ENCODE measurements at regions not wholly inside any gene's neighbourhood (a gene's known extent, or its start where the extent isn't known, plus 50 kb on each side); places are given as distances from the start of the nearest gene placed in this dataset.

DNA sequence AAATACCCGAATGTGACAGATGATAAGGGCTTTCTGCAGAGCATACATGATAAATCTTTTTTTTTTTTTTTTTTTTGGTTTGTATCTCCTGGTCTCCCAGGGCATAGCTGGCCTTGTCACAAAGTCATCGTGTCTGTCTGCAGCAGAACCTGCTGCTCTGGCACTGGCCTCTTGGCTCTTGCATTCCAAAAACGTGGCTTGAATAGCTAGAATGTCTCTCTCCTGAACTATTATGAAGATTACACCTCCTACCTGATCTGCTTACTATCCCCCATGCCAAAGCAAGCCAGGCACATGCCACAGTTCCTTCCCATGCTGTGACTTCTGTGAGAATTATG, 50.4 kb upstream of the SCRG1 start:
- H3K27ac Mint-ChIP-seq: no peak overlapping the region
- H3K9me3 Mint-ChIP-seq (ENCODE audit: low read depth): no peaks in the 10 kb centered on the region
- no peaks in the 10 kb centered on the region for H3K27me3 Mint-ChIP-seq
- TF ChIP-seq, protein P1, sequence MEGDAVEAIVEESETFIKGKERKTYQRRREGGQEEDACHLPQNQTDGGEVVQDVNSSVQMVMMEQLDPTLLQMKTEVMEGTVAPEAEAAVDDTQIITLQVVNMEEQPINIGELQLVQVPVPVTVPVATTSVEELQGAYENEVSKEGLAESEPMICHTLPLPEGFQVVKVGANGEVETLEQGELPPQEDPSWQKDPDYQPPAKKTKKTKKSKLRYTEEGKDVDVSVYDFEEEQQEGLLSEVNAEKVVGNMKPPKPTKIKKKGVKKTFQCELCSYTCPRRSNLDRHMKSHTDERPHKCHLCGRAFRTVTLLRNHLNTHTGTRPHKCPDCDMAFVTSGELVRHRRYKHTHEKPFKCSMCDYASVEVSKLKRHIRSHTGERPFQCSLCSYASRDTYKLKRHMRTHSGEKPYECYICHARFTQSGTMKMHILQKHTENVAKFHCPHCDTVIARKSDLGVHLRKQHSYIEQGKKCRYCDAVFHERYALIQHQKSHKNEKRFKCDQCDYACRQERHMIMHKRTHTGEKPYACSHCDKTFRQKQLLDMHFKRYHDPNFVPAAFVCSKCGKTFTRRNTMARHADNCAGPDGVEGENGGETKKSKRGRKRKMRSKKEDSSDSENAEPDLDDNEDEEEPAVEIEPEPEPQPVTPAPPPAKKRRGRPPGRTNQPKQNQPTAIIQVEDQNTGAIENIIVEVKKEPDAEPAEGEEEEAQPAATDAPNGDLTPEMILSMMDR (IDR thresholded peaks at IDR 0.05; ENCODE audit: unreplicated experiment): no peak
- no peak overlapping the region for H3K4me3 Mint-ChIP-seq (ENCODE audit: low read depth)
- H3K4me1 Mint-ChIP-seq (ENCODE audit: low read depth): peaks cover 5% of the 10 kb centered on the region
- H3K36me3 Mint-ChIP-seq (ENCODE audit: insufficient read depth): peaks cover 4% of the 10 kb centered on the region
- DNase-seq (ENCODE audit: low spot score, unreplicated experiment): no peak

- H3K4me3 Mint-ChIP-seq (ENCODE audit: low read depth): no peak overlapping the region
- H3K27ac Mint-ChIP-seq: no peak overlapping the region
- H3K36me3 Mint-ChIP-seq (ENCODE audit: insufficient read depth): peaks cover 4% of the 10 kb centered on the region
- peaks cover 5% of the 10 kb centered on the region for H3K4me1 Mint-ChIP-seq (ENCODE audit: low read depth)
- no peaks in the 10 kb centered on the region for H3K27me3 Mint-ChIP-seq
- TF ChIP-seq, protein P1 (IDR thresholded peaks at IDR 0.05; ENCODE audit: unreplicated experiment): no peak
- no peaks in the 10 kb centered on the region for H3K9me3 Mint-ChIP-seq (ENCODE audit: low read depth)
- no peak for DNase-seq (ENCODE audit: low spot score, unreplicated experiment)
Measured at GRCh38 chr4:173448608-173449379, 49.9 kb upstream of the SCRG1 start.
